ENCODE measurements at regions not wholly inside any gene's neighbourhood (a gene's known extent, or its start where the extent isn't known, plus 50 kb on each side); places are given as distances from the start of the nearest gene placed in this dataset.

GRCh38 chr3:109944836-109945235 lies 607.5 kb upstream of the DPPA4 start:
- Mint-ChIP-seq H3K27me3 (ENCODE audit: unreplicated experiment) (no peaks in the 10 kb centered on the region), H3K4me3 (ENCODE audit: low read depth, unreplicated experiment) (no peak overlapping the region), H3K9me3 (ENCODE audit: low read depth, unreplicated experiment) (no peaks in the 10 kb centered on the region), H3K36me3 (ENCODE audit: insufficient read depth, unreplicated experiment) (no peaks in the 10 kb centered on the region), H3K27ac (ENCODE audit: unreplicated experiment) (no peak overlapping the region), H3K4me1 (ENCODE audit: low read depth, unreplicated experiment) (no peaks in the 10 kb centered on the region)
- no TSS peak for BruUV-seq (replicated peaks)
- CTCF ChIA-PET: no interaction called here
- intact Hi-C loops (cut with micrococcal nuclease; ENCODE audit: unreplicated experiment): no loop called here
- no peak for TF ChIP-seq CTCF (IDR thresholded peaks at IDR 0.05; ENCODE audit: unreplicated experiment)
- DNase-seq: no peak

DNA sequence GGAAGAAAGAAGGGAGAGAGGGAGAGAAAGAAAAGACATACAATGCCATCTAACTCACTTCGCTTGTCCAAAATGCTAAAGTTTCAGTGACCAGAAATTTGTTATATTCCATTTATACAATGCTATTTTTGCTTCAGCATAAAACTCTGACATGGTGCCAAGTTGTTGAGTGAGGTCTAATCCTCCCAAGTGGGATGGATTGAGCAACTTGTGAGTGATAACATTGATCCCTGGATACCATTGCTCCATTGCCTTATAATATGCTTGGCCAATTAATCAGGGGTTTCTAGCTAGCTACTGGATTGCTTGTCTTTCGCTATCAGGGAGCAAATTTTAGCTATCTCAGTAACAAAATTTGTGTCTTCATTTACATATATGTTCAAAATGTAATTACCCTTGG lies 615.6 kb upstream of the DPPA4 start:
- peaks cover 6% of the 10 kb centered on the region for H3K9me3 Mint-ChIP-seq (ENCODE audit: low read depth, unreplicated experiment)
- no peaks in the 10 kb centered on the region for H3K27me3 Mint-ChIP-seq (ENCODE audit: unreplicated experiment)
- CTCF ChIA-PET: no interaction called here

DNA sequence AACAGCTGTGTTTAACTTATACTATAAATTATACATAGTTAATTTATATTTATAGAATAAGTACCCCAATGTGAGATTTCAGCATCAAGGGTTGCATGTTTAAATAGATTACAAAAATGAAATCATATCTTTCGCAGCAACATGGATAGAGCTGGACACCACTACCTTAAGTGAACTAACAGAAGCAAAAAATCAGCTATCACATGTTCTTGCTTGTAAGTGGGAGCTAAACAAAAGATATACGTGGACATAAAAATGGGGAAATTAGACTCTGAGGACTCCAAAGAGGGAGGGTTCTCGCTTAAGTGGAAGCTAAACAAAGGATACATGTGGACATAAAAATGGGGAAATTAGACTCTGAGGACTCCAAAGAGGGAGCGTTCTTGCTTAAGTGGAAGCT lies 626.5 kb upstream of the DPPA4 start:
- H3K4me3 Mint-ChIP-seq (ENCODE audit: low read depth, unreplicated experiment): no peak overlapping the region
- H3K4me1 Mint-ChIP-seq (ENCODE audit: low read depth, unreplicated experiment): no peaks in the 10 kb centered on the region
- BruUV-seq (replicated peaks): no TSS peak
- TF ChIP-seq CTCF (IDR thresholded peaks at IDR 0.05; ENCODE audit: unreplicated experiment): no peak
- intact Hi-C loops (cut with micrococcal nuclease; ENCODE audit: unreplicated experiment): no loop called here
- no peaks in the 10 kb centered on the region for H3K27me3 Mint-ChIP-seq (ENCODE audit: unreplicated experiment)
- CTCF ChIA-PET: no interaction called here
- no peak overlapping the region for H3K27ac Mint-ChIP-seq (ENCODE audit: unreplicated experiment)
- no peak for DNase-seq
- H3K9me3 Mint-ChIP-seq (ENCODE audit: low read depth, unreplicated experiment): no peaks in the 10 kb centered on the region
- H3K36me3 Mint-ChIP-seq (ENCODE audit: insufficient read depth, unreplicated experiment): no peaks in the 10 kb centered on the region

More for the DNA sequence above, 615.6 kb upstream of the DPPA4 start:
- no peaks in the 10 kb centered on the region for H3K36me3 Mint-ChIP-seq (ENCODE audit: insufficient read depth, unreplicated experiment)
- BruUV-seq (replicated peaks): no TSS peak
- TF ChIP-seq CTCF (IDR thresholded peaks at IDR 0.05; ENCODE audit: unreplicated experiment): no peak
- no peak overlapping the region for H3K4me3 Mint-ChIP-seq (ENCODE audit: low read depth, unreplicated experiment)
- H3K27ac Mint-ChIP-seq (ENCODE audit: unreplicated experiment): no peak overlapping the region
- no peak for DNase-seq
- no peaks in the 10 kb centered on the region for H3K4me1 Mint-ChIP-seq (ENCODE audit: low read depth, unreplicated experiment)
- intact Hi-C loops (cut with micrococcal nuclease; ENCODE audit: unreplicated experiment): no loop called here

DNA sequence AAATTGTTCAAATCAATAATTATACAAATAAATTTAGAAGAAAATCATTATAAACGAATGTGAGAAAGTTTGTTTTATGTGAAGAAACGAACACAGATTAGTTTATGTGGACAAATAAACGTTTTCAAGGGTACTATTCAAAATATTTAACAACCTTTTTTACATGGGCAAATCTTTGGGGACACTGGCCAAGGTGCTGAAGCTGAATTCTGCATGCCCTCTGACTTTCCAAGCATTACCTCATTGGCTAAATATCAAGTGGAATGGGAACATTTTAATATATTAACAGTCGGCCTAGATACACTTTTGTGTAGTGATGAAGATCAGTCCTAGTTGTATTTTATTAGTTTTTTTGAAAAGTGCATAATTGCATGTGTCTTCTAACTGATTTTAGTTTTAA lies 636.4 kb upstream of the DPPA4 start:
- BruUV-seq (replicated peaks): no TSS peak
- Mint-ChIP-seq H3K27me3 (ENCODE audit: unreplicated experiment) (no peaks in the 10 kb centered on the region), H3K27ac (ENCODE audit: unreplicated experiment) (no peak overlapping the region), H3K36me3 (ENCODE audit: insufficient read depth, unreplicated experiment) (no peaks in the 10 kb centered on the region), H3K4me3 (ENCODE audit: low read depth, unreplicated experiment) (no peak overlapping the region), H3K4me1 (ENCODE audit: low read depth, unreplicated experiment) (no peaks in the 10 kb centered on the region), H3K9me3 (ENCODE audit: low read depth, unreplicated experiment) (no peaks in the 10 kb centered on the region)
- CTCF ChIA-PET: no interaction called here
- no peak for DNase-seq
- no peak for TF ChIP-seq CTCF (IDR thresholded peaks at IDR 0.05; ENCODE audit: unreplicated experiment)
- intact Hi-C loops (cut with micrococcal nuclease; ENCODE audit: unreplicated experiment): no loop called here

- no peak overlapping the region for H3K27ac Mint-ChIP-seq (ENCODE audit: unreplicated experiment)
Measured at GRCh38 chr3:109977897-109978296, 640.6 kb upstream of the DPPA4 start.

More at GRCh38 chr3:109977897-109978296, 640.6 kb upstream of the DPPA4 start:
- no peak for TF ChIP-seq CTCF (IDR thresholded peaks at IDR 0.05; ENCODE audit: unreplicated experiment)
- Mint-ChIP-seq H3K36me3 (ENCODE audit: insufficient read depth, unreplicated experiment) (no peaks in the 10 kb centered on the region), H3K4me3 (ENCODE audit: low read depth, unreplicated experiment) (no peak overlapping the region), H3K4me1 (ENCODE audit: low read depth, unreplicated experiment) (no peaks in the 10 kb centered on the region), H3K27me3 (ENCODE audit: unreplicated experiment) (no peaks in the 10 kb centered on the region), H3K9me3 (ENCODE audit: low read depth, unreplicated experiment) (no peaks in the 10 kb centered on the region)
- BruUV-seq (replicated peaks): no TSS peak
- CTCF ChIA-PET: no interaction called here
- DNase-seq: no peak
- intact Hi-C loops (cut with micrococcal nuclease; ENCODE audit: unreplicated experiment): no loop called here

Measured in Calu3 (cell line).